ENCODE measurements at regions not wholly inside any gene's neighbourhood (a gene's known extent, or its start where the extent isn't known, plus 50 kb on each side); places are given as distances from the start of the nearest gene placed in this dataset.

- TF ChIP-seq CTCF (IDR thresholded peaks at IDR 0.05): no peak
- no peak for TF ChIP-seq POLR2A (IDR thresholded peaks at IDR 0.05)
- H3K4me1 ChIP-seq: no peaks in the 10 kb centered on the region
These were observed 67.9 kb upstream of the ANO6 start for GRCh38 chr12:45148006-45148405.

GRCh38 chr12:45148619-45149018 is 67.3 kb upstream of the ANO6 start:
- Histone ChIP-seq H3K27me3 (no peaks in the 10 kb centered on the region), H3K36me3 (no peaks in the 10 kb centered on the region), H3K4me3 (no peak overlapping the region), H3K9me3 (peaks cover 0 to 11% (median 4%) of the 10 kb centered on the region in 4 donors), H3K27ac (no peak overlapping the region), H3K4me1 (no peaks in the 10 kb centered on the region)
- no peak for DNase-seq
- no peak for TF ChIP-seq CTCF (IDR thresholded peaks at IDR 0.05)
- no peak for TF ChIP-seq POLR2A (IDR thresholded peaks at IDR 0.05)

More at GRCh38 chr12:45148006-45148405, 67.9 kb upstream of the ANO6 start:
- Histone ChIP-seq H3K36me3 (no peaks in the 10 kb centered on the region), H3K27ac (no peak overlapping the region), H3K9me3 (peaks cover 0 to 11% (median 4%) of the 10 kb centered on the region in 4 donors), H3K4me3 (no peak overlapping the region), H3K27me3 (no peaks in the 10 kb centered on the region)
- no peak for DNase-seq

- Histone ChIP-seq H3K27ac (no peak overlapping the region), H3K9me3 (no peaks in the 10 kb centered on the region), H3K4me3 (no peak overlapping the region), H3K36me3 (no peaks in the 10 kb centered on the region), H3K27me3 (no peaks in the 10 kb centered on the region), H3K4me1 (no peaks in the 10 kb centered on the region)
- TF ChIP-seq POLR2A (IDR thresholded peaks at IDR 0.05) (no peak), CTCF (IDR thresholded peaks at IDR 0.05) (no peak)
- no peak for DNase-seq
These were observed 50.6 kb upstream of the ANO6 start for GRCh38 chr12:45165284-45165683.

GRCh38 chr12:45166056-45166455 is 49.8 kb upstream of the ANO6 start:
- H3K4me3 ChIP-seq: no peak overlapping the region
- no peaks in the 10 kb centered on the region for H3K36me3 ChIP-seq
- TF ChIP-seq POLR2A (IDR thresholded peaks at IDR 0.05): no peak
- TF ChIP-seq CTCF (IDR thresholded peaks at IDR 0.05): no peak
- H3K27ac ChIP-seq: no peak overlapping the region
- H3K9me3 ChIP-seq: no peaks in the 10 kb centered on the region
- H3K4me1 ChIP-seq: no peaks in the 10 kb centered on the region
- H3K27me3 ChIP-seq: no peaks in the 10 kb centered on the region
- DNase-seq: no peak

Small RNA genes in the stretch of these regions (small RNA-seq; reads per million reads assigned to genes)
- 0 reads per million in 2 donors for gene RNA5SP361

Data from Peyer's patch (tissue), 4 donors.